Testis (tissue), 2 donors: ENCODE measurements at regions not wholly inside any gene's neighbourhood (a gene's known extent, or its start where the extent isn't known, plus 50 kb on each side); places are given as distances from the start of the nearest gene placed in this dataset.

Experiments
- POLR2A ChIP-seq: fragments of 450-650 bp; IDR thresholded peaks from one replicate; pipeline ENCODE4 v1.6.1; 2017; ENCODE audit warnings: antibody characterized with exemption, mild to moderate bottlenecking, moderate library complexity
- TF ChIP-seq, protein P1 (sequence below), 3 experiments: fragments of 450-650 bp in 2 of 3; fragments of 200-600 bp in 1 of 3; sonication (generic) in 1 of 3; IDR thresholded peaks; one replicate each; pipeline ENCODE4 v1.5.1; 2016 to 2019; ENCODE audit warnings: antibody characterized with exemption in 3 of 3, mild to moderate bottlenecking in 2 of 3, moderate library complexity in 1 of 3

- TF ChIP-seq, protein P1, sequence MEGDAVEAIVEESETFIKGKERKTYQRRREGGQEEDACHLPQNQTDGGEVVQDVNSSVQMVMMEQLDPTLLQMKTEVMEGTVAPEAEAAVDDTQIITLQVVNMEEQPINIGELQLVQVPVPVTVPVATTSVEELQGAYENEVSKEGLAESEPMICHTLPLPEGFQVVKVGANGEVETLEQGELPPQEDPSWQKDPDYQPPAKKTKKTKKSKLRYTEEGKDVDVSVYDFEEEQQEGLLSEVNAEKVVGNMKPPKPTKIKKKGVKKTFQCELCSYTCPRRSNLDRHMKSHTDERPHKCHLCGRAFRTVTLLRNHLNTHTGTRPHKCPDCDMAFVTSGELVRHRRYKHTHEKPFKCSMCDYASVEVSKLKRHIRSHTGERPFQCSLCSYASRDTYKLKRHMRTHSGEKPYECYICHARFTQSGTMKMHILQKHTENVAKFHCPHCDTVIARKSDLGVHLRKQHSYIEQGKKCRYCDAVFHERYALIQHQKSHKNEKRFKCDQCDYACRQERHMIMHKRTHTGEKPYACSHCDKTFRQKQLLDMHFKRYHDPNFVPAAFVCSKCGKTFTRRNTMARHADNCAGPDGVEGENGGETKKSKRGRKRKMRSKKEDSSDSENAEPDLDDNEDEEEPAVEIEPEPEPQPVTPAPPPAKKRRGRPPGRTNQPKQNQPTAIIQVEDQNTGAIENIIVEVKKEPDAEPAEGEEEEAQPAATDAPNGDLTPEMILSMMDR (IDR thresholded peaks at IDR 0.05) = no peak
- no peak for TF ChIP-seq POLR2A
These were observed 159.7 kb downstream of the PAH start for GRCh38 chr12:102757154-102757881.
